Medulla oblongata (tissue), 1 donor: ENCODE measurements at regions not wholly inside any gene's neighbourhood (a gene's known extent, or its start where the extent isn't known, plus 50 kb on each side); places are given as distances from the start of the nearest gene placed in this dataset.

Source experiments
- DNase-seq: peaks from one replicate; pipeline ENCODE4 v3.0.0-alpha.2; 2015; ENCODE audit errors: extremely low spot score

DNA sequence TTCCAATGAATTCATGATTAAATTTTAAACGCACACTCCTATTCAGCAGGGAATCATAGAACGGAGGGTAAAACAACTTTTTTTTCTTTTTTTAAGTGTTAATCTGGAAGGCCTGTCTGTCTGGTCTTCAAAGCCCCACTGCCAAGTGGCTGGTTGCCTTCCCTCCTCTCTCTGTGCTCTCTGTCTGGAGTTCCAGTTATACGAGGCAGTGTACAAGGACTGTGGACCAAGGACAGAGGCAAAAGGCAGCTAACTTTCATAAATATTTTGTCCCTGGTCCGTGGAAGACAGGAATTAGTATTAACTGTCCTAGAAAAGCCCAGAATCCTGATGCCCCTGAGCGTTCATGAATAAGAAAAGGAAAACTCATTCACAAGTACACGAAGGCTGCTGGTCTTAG lies 164.0 kb upstream of the E2F8 start:
- DNase-seq, result no peak

DNA sequence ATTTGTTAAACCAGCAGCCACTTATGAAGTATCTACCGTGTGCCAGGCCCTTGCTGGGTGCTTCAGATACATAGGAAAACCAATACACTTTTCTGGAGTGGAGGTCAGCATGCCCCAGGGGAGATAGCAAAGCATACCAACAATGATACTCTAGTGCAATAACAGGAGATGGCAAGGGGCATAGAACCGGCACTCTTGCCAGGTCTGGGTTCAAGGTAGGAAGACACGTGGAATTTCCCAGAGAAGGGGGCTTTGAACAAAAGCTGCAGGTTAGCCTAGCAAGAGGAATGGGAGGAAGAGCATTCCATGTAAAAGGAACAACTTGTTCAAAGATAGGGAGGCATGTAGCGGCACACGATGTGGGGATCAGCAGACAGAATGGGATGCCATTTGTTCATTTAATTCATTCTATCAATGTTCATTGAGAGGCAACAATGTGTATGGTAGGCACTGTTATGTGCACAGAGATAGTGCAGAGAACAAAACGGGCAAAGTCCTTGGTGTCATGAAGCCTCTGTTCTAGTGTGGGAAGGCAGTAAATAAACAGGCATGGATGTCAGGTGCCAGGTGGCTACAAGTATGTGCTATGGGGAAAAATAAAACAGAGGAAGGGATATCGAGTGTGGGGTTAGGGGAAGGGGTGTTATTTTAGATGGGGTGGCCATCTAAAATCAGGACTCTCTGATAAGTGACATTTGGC lies 162.6 kb upstream of the E2F8 start:
- no peak for DNase-seq

DNA sequence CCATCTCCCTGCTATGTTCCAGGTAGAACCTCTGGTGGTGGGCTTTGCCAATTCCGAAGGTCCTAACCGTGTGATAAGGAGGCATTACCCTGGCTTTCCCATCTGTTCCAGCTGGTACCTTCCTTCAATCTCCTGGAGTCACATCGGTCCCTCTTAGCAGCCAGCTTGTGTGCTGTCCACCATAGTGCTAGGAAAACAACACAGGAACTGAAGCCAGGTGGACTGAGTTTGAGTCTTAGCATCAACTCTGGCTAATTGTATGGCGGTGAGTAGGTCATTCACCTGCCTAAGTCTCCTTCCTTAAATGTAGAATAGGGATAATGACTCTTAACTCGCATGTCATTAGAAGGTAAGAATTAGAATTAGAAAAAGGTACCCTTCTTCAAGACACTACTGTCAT lies 159.6 kb upstream of the E2F8 start:
- DNase-seq, result no peak

DNA sequence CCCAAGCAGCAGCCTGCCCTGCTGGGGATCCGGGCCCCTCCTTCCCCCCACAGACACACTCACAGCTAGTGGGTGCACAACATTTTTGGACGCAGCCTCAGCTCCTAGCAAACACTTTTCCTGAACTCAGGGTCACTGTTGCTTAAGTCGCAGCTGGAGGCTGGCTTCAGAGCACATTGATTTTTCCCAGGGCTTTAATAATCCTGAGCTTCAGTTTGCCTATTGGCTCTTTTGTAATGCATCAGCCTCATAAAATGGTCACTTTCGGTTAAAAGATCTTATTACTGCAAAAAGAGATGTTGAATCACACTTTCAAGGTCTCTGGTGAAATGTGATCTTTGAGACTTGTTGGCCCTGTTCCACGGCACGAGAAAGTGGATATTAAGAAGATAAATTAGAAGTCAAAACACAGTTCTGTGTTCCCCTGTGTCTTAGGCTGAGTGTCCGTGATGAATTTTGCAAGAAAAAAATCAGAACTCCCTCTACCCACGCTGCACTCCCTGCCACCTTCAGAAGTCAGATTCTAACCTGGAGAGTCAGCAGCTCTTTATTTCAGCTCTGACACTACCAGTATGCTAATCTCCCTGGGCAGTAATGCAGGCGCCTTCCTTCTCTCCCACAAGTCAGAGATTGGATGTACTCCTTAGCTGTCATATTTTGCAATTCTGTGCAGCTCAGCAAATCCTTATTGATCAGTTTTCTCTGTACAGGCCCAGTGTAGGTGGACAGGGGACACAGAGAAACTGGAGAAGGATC lies 158.2 kb upstream of the E2F8 start:
- no peak for DNase-seq

DNA sequence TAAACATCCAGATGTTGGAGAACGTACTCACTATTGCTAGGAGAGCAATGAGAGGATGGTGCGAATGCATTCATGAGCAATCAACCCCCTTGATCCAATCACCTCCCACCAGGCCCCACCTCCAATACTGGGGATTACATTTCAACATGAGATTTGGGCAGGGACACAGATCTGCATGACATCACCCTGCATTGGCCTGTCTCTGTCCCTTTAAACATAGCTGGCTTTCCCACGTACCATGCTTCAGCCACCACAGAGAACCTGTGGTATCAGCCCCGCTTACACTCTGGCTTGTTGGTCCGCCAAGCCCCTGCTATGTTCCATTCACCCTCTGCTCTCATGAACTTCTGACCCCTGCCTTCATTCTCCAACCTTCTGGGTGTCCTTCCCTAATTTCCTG lies 157.5 kb upstream of the E2F8 start:
- no peak for DNase-seq

DNA sequence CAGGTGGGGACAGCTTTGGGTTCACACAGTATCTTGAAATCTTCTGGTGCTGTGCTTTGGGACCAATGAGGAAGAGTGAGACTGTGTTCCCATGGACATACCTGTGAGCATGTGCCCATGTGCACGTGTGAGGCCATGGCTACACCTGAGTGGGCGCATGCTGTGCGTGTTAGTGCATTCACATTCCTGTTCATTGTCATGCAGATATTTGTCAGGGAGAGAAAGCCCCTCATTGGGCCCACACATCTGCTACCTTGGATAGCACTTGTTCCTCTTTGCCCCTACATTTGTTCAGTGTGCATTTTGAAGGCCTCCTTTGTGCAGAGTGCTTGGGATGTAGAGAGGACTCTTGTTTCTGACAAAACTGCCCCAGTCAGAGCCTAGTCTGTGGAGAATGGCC lies 154.3 kb upstream of the E2F8 start:
- DNase-seq, result no peak

DNA sequence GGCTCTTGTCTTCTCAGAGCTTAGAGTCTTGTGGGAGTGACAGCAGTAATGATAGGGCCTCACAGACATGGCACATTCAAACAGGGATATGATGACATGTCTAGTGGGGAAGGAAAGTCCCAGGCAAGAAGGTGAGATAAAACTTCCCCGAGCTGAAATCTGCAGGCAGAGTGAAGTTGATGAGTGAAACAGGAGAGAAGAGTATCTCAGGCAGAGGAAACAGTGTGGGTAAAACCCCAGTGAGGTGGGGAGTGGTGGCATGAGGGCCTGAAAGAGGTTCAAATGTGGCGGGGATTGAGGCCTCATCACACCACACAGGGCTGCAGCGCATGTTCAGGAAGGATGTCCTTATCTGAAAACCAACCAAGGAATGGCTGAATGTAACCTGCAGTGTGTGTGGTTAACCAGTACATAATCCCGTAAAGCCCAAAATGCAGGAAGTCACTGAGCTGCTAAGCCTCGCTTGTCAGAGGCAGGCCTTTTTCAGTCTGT lies 153.8 kb upstream of the E2F8 start:
- DNase-seq, result no peak

DNA sequence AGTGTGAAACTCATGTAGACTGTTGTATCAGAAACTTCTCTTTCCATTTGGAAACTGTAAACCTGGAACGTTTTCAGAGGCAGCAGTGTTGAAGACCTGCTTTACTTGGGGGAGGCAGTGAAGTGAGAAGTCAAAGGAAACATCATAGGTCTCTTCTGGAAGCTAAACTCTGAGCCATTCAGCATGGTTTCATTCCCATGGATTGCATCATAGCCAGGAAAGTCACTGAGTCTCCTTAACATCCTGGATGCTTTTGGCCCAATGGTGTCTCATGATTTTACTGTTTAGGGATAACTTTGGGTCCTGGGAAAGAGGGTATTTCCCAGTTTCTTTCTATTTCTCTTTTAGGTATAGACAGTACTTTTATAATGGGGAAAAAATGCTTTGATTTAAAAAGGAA lies 153.2 kb upstream of the E2F8 start:
- DNase-seq, result no peak

DNA sequence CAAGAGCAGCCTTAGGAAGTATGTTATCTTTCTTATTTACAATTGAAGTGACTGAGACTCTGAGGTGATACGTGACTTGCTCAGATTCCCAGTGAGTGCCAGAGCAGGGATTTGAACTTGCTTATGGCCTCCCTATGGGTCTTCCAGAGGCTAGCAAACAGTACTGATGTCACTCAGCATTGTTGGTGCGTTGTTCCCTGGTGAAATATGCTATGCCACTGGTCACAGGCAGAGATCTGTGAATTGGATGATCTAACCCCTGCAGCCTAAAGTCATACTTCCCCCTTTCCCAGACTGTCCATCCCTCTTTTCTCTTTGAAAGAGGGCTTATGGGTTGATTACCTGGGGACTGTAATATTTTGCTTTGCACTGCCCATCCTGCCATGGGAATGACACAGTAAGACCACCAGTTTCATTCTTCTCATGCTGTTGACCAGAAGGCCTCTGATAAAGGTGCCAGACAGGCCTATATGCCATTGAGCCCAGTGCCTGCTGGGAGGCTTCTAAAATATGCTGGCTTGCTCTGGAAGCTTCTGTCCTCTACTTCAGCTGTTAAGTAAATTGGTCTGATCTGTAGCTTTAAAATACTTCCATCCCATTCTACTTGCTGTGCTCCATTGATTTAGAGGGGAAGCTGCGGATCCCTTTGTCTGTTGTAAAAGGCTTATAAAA lies 152.2 kb upstream of the E2F8 start:
- no peak for DNase-seq

DNA sequence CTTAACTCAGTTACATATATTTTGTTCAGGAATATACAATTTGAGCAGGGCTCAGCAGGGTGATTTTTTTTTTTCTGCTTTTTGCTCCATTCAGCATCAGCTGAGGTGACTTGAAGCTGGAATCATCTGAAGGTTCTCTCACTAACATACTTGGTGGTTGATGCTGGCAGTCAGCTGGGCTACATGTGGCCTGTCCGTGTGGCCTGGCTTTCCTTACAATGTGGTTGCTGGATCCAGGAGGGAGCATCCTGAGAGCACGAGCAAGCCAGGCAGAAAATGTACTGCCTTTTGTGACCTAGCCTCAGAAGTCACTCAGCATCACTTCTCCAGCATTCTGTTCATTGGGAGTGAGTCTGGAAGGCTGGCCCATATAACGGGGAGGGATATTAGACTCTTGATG lies 151.6 kb upstream of the E2F8 start:
- DNase-seq, result no peak

DNA sequence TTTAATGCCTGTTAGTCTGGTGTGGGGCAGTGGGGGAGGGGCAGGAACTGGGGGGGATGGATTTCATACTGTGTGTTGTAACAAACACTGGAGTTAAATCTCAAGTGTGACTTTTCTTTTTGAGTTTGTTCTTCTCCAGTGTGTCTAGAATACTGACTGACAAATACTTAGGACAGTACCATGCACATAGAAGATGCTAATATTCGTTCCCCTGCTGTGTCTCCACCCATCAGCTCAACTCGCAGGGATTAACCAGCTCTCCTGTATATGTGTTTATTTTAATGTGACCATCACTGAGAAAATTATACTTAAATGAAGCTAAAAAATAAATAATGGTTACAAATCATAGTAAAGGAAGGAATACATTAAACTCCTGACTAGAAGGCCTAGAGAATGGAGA lies 150.9 kb upstream of the E2F8 start:
- no peak for DNase-seq

DNA sequence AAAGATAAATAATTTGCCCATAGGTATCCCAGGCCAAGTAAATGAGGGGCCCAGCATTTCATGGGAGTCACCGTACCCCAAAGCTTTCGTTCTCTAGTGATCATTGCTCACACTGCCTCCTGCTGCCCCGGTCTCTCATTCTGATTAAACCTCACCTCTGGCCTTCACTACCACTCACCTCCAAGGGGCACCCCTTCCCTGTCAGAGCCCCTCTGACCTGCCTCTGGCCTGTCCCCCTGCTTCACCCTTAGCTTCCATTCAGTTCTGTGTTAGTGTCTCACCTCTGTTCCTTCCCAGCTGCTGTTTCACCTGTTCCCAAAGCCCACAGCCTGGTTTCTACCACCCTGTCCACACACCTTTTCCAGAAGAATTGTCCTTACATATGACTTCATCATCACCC lies 150.3 kb upstream of the E2F8 start:
- no peak for DNase-seq

DNA sequence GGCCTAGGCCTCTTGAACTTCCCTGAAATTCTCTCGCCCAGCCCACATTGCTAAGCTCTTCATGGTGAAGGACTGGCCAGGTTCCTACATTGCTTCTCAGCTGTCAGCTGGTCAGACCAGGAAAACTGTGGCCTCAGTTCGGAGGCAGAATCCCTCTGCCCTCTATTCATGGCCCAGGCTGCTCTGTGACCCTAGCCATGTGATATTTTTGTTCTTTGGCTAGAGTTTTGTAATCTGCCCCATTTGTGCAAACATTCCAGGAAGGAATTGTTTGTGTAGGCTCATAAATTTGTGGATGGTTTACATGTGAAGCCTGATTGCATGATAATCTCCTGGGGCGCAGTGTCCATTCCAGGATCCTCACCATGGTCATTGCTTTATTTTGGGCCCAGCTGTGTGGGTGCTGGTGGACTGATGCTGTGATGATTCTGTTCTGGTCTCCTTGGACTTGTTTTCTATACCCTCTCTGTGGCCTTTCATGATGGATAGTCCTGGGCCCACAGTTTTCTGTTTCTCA lies 149.1 kb upstream of the E2F8 start:
- DNase-seq, result no peak

DNA sequence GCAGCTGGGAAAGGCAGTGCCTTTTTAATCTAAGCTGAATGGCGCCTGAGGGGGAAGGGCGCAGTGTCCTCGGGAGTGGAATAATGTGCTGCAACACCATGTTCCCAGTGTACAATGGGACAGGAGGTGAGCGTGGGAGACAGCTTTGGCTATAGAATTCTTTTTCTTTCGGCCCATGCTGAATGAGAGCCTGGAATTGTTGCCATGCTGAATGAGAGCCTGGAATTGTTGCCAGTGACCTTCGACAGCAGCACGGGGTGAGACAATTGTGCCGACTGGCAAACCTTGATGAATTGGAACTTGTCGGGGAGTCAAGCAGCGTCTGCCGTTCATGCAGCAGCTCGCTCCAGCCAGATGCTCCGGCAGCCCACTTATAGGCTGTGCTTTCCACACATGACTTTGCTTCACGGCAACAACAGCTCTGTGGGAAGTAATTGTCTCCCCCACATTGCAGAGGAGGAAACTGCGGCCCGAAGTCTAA lies 141.4 kb upstream of the E2F8 start:
- DNase-seq, result peak; percentile 44

DNA sequence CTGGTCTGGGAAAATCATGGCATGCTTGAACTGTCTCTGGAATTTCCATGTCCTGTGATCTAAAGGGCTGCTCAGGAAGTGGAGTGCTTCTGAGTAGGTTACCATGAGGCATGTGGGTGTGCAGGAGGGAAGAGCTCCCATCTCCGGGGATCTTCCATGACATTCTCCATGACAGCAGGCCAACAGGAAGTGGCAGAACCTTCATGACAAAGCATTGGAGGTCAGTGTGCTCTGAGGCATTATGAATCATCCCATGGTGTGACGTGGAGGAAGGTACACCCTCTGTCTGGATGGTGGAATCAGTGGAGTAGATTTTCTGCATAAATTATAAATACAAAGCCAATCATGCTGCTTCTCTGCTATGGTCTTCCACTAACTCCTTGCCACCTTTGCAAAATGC lies 139.6 kb upstream of the E2F8 start:
- DNase-seq, result no peak

DNA sequence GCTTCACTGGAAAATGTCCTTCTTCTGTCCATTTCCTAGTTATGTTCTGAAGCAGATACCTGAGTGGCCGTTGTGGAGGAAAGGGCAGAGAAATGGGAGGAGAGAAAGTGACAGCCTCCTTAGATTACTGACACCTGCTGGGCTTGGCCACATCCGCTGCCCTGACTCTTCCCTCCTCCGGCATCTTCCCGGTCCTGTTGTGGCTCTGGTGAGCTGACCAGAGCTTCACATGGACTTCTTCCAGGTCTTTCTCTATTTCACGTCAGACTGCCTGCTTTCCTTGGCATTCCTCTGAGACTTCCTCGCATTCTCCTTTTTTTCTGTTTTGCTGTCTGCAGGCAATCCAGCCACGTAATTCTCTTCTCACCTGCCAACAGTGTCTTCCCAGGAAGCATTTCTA lies 138.7 kb upstream of the E2F8 start:
- no peak for DNase-seq

DNA sequence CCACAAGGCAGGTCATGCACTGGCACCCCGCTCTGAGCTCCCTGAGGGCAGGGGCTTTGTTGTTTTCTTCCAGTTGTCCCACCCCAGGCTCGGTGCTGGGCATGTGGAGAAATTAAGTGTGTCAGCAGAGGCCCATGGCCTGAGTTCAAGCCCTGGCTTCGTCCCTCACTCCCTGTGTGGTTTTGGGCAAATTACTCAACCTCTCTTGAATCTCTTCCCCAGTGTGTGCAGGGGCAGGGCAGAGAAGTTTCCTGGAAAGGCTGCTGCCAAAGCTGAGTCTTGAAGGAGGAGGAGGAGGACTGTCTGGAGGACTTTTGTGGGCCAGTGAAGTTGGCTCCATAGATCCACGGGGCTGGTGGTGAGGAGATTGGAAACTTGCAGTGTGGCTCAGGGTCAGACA lies 138.1 kb upstream of the E2F8 start:
- DNase-seq, result no peak

DNA sequence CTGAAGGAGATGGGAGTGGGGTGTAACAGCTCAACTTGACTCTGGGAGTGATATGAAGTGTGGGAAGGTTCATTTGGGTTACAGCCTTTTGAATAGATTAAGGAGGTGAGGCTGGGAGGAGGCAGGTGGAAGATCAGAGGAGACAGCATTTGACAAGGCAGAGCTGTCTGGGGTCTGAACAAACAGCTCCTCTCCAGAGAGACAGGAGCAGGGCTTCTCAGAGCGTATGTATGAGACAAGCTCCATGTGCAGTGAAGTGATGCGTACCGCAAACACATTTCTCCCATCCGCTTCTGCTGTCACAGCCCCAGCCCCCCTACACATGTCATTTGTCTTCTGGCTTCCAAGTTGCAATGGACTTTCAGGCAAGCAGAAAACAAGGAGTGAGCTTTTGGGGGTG lies 137.1 kb upstream of the E2F8 start:
- DNase-seq, result no peak

DNA sequence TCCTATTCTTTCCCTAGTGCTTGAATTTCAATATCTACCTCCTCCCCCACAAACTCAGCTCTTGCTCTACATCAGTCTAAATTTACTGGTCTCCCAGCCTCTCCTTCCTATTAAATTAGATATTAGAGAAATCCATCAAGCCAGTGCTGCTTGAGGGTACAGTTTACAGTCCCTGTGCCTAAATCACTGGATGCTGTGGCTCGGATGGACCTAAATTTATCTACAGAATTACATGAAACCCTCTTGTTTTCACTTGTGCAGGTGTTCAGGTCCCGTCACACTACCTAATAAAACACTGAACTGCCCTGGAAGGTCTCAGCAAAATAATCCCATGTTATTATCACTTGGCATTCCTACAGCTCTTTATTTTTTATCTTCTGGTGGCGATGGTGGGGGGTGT lies 134.7 kb upstream of the E2F8 start:
- DNase-seq, result no peak

DNA sequence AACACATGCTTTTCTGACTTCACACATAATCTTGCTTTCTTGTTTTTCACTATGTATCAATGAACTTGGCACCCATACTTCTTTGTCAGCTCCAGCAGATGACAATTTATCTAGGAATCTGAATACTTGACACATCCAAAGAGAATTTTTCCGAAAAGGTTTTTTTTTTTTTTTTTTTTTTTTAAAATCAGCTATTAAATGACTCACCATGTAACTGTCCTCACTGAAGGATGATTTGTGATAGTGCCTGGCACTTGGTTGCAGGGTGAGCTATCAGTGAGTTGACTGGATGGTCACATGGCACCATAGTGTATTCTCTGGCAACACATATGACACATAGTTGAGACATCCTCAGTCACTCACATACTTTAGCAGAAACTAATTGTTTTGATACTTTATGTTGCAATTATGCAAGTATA lies 133.4 kb upstream of the E2F8 start:
- no peak for DNase-seq

DNA sequence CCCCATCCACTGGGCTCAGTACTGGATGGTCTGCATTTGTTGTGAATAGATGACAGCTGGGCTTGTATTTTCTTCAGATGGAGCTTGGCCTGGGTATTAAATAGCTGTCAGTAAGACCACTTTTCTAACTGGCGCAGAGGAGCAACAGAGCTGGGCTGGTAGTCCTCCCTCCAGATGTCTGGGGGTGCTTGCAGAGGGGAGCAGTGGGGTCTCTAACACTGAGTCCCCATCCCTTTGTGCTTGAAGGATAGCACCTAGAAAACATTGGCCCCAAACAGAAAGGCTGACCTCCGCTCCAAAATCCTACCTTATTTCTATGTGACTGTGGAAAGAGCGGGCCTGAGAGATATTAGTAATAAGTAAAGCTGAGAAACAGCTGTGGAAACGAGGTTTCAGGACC lies 131.6 kb upstream of the E2F8 start:
- DNase-seq, result no peak

DNA sequence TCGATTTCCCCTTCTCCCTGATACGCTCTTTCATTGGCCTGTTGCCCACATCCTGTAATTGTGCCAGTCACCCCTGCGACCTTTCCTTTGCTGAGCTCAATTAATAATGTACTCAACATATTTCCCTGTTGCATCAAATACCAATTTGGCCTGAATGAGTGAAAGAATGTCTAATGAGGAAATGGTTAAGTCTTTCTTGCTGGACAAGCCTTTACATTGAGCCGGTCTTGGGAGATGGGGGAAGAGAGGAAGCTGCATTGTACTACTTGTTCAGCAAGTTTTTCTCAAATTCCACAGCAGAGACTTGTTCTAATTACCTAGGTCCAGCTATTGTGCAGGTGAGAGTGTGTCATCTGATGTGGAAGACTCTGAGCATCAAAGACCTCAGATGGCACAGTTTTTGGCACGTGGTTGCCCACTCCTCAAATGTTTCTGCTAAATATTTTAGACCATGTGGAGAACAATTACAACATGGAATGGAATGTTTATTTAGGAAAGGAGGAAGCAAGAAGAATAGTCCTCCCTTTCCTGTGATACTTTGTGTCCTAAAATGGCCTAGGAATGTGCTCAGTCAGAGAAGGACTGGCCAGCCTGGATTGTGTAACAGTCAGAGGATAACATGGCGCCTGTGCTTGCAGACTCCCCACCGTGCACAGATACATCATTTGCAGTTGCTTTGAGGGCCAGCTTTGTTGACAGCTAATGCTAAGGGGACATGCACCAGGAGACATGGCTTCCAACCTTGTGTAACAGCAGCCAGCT lies 129.5 kb upstream of the E2F8 start:
- no peak for DNase-seq
